ENCODE measurements at regions not wholly inside any gene's neighbourhood (a gene's known extent, or its start where the extent isn't known, plus 50 kb on each side); places are given as distances from the start of the nearest gene placed in this dataset.

- H3K4me3 ChIP-seq, result no peak overlapping the region
- DNase-seq (no peak), ATAC-seq (no peak)
- intact Hi-C loops (cut with DNase I, micrococcal nuclease), result no loop called here
- no peaks in the 10 kb centered on the region for H3K9me3 ChIP-seq
- TF ChIP-seq CTCF (IDR thresholded peaks at IDR 0.05), result no peak
- H3K4me1 ChIP-seq (ENCODE audit: low read depth), result no peaks in the 10 kb centered on the region
- no peaks in the 10 kb centered on the region for H3K36me3 ChIP-seq (ENCODE audit: low read depth)
Observed at GRCh38 chr4:110675426-110675825, 52.5 kb upstream of the PITX2 start.

GRCh38 chr4:110676241-110676640 is 53.4 kb upstream of the PITX2 start:
- Histone ChIP-seq H3K36me3 (ENCODE audit: low read depth) (no peaks in the 10 kb centered on the region), H3K4me1 (ENCODE audit: low read depth) (no peaks in the 10 kb centered on the region), H3K4me3 (no peak overlapping the region), H3K9me3 (no peaks in the 10 kb centered on the region)
- ATAC-seq (no peak), DNase-seq (no peak)
- no peak for TF ChIP-seq CTCF (IDR thresholded peaks at IDR 0.05)
- intact Hi-C loops (cut with DNase I, micrococcal nuclease), result no loop called here

DNA sequence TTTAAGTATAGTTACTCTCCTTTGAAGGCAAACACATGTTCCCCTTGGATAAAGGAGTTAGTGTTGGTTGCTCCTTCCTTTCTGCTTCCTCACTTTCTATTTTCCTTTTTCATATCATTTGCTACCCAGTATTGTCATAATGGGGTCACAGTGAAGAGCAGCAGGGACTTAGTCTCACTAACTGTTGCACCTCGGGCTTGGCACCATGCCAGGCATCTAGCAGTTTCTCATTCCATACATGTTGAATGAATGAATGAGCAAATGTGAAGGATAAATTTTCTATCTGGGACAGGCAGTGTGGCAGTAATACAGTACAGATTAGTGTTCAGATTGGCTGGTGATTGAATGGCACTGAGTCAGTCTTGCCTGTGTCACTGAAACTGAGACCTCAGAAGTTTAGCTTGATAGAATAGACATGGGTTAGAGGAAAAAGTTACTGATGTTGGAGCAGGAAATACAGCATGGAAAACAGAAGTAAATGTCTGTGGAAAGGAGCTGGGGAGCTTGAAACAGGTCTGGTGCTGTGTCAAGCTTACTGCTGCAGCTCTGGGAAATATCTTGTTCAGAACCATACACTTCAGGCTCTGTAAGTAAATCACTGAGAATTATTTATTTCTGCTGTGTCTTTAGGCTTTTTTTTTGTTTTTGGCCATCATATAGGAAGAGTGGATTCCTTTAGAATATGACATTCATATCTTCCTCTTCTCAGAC is 55.8 kb upstream of the PITX2 start:
- TF ChIP-seq CTCF (IDR thresholded peaks at IDR 0.05), result no peak
- H3K4me3 ChIP-seq, result no peak overlapping the region
- no peaks in the 10 kb centered on the region for H3K9me3 ChIP-seq
- intact Hi-C loops (cut with DNase I, micrococcal nuclease), result no loop called here
- H3K4me1 ChIP-seq (ENCODE audit: low read depth), result no peaks in the 10 kb centered on the region
- no peak for ATAC-seq
- no peak for DNase-seq
- no peaks in the 10 kb centered on the region for H3K36me3 ChIP-seq (ENCODE audit: low read depth)

GRCh38 chr4:110680265-110680664 is 57.4 kb upstream of the PITX2 start:
- Histone ChIP-seq H3K4me3 (no peak overlapping the region), H3K36me3 (ENCODE audit: low read depth) (no peaks in the 10 kb centered on the region), H3K9me3 (no peaks in the 10 kb centered on the region), H3K4me1 (ENCODE audit: low read depth) (no peaks in the 10 kb centered on the region)
- intact Hi-C loops (cut with DNase I, micrococcal nuclease), result no loop called here
- DNase-seq (no peak), ATAC-seq (no peak)
- TF ChIP-seq CTCF (IDR thresholded peaks at IDR 0.05), result no peak

DNA sequence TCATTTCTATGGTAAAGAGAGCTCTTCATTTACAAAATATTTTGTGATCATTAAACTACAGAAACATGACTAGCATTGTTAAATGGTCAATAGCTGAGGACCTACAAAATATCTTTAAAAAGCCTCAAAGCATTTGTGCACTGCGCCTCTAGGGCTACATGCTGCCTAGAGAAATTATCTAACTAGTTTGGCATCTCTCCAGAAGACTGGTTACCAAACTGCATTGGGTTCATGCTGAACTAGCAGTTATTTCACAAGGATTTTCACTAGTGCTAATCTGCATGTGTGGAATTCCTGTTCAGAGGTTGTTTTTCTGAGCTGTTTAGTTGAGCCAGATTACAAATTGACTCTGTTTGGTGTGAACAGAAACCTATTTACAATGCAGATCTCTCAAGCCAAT is 58.5 kb upstream of the PITX2 start:
- DNase-seq (no peak), ATAC-seq (no peak)
- Histone ChIP-seq H3K4me3 (no peak overlapping the region), H3K36me3 (ENCODE audit: low read depth) (no peaks in the 10 kb centered on the region), H3K4me1 (ENCODE audit: low read depth) (no peaks in the 10 kb centered on the region), H3K9me3 (no peaks in the 10 kb centered on the region)
- no peak for TF ChIP-seq CTCF (IDR thresholded peaks at IDR 0.05)
- intact Hi-C loops (cut with DNase I, micrococcal nuclease), result no loop called here

- no peak for TF ChIP-seq CTCF (IDR thresholded peaks at IDR 0.05)
- H3K36me3 ChIP-seq (ENCODE audit: low read depth), result no peaks in the 10 kb centered on the region
- H3K9me3 ChIP-seq, result no peaks in the 10 kb centered on the region
- H3K4me1 ChIP-seq (ENCODE audit: low read depth), result no peaks in the 10 kb centered on the region
- H3K4me3 ChIP-seq, result no peak overlapping the region
- intact Hi-C loops (cut with DNase I, micrococcal nuclease), result no loop called here
- DNase-seq (no peak), ATAC-seq (no peak)
Observed at GRCh38 chr4:110682311-110682710, 59.4 kb upstream of the PITX2 start.

Measured in mucosa of descending colon (tissue), 3 donors.